SJCRH30 (cell line): ENCODE measurements at regions not wholly inside any gene's neighbourhood (a gene's known extent, or its start where the extent isn't known, plus 50 kb on each side); places are given as distances from the start of the nearest gene placed in this dataset.
"Not testable (repeated sequence)": the region's sequence is repeated elsewhere in the genome, so short reads cannot be mapped to it uniquely, and the experiment has no call there.

Experiments
- DNase-seq, 2 experiments: peaks; one replicate each; pipeline ENCODE4 v3.0.0-alpha.2; 2015 to 2020
- H3K27ac ChIP-seq: fragments of 250-450 bp; sonication (Bioruptor Pico); 2 replicates; pipeline ENCODE4 v1.5.1; 2020; ENCODE audit warnings: mild to moderate bottlenecking, moderate library complexity
- H3K27me3 ChIP-seq: fragments of 250-450 bp; sonication (Bioruptor Pico); 2 replicates; pipeline ENCODE4 v1.5.1; 2020; ENCODE audit warnings: mild to moderate bottlenecking, moderate library complexity
- H3K36me3 ChIP-seq: fragments of 250-450 bp; sonication (Bioruptor Pico); 2 replicates; pipeline ENCODE4 v1.5.1; 2020; ENCODE audit warnings: mild to moderate bottlenecking, moderate library complexity
- H3K4me1 ChIP-seq: fragments of 250-450 bp; sonication (Bioruptor Pico); 2 replicates; pipeline ENCODE4 v1.5.1; 2020; ENCODE audit warnings: mild to moderate bottlenecking, moderate library complexity
- H3K4me3 ChIP-seq: fragments of 250-450 bp; sonication (Bioruptor Pico); 2 replicates; pipeline ENCODE4 v1.5.1; 2020; ENCODE audit warnings: mild to moderate bottlenecking, moderate library complexity
- H3K9me3 ChIP-seq: fragments of 250-450 bp; sonication (Bioruptor Pico); replicated peaks from 2 replicates; pipeline ENCODE4 v1.5.1; 2020; ENCODE audit warnings: mild to moderate bottlenecking, moderate library complexity

GRCh38 chr10:78333362-78334143 is 299.9 kb downstream of the RPS24 start:
- no peak for DNase-seq

GRCh38 chr10:78335371-78335690 is 301.7 kb downstream of the RPS24 start:
- no peak overlapping the region for H3K27ac ChIP-seq
- no peaks in the 10 kb centered on the region for H3K27me3 ChIP-seq
- no peaks in the 10 kb centered on the region for H3K36me3 ChIP-seq
- H3K4me3 ChIP-seq = no peak overlapping the region
- H3K4me1 ChIP-seq = no peaks in the 10 kb centered on the region
- no peaks in the 10 kb centered on the region for H3K9me3 ChIP-seq
- no peak for DNase-seq

More at GRCh38 chr10:78333362-78334143, 299.9 kb downstream of the RPS24 start:
- no peaks in the 10 kb centered on the region for H3K27me3 ChIP-seq
- no peaks in the 10 kb centered on the region for H3K36me3 ChIP-seq
- no peak overlapping the region for H3K27ac ChIP-seq
- no peak overlapping the region for H3K4me3 ChIP-seq
- H3K9me3 ChIP-seq = no peaks in the 10 kb centered on the region
- no peaks in the 10 kb centered on the region for H3K4me1 ChIP-seq

- Histone ChIP-seq H3K4me3 (no peak overlapping the region), H3K9me3 (no peaks in the 10 kb centered on the region), H3K27me3 (no peaks in the 10 kb centered on the region), H3K27ac (no peak overlapping the region), H3K4me1 (no peaks in the 10 kb centered on the region), H3K36me3 (no peaks in the 10 kb centered on the region)
- no peak for DNase-seq
Measured at GRCh38 chr10:78335691-78336401, 302.2 kb downstream of the RPS24 start.

GRCh38 chr10:78336402-78336791 is 302.7 kb downstream of the RPS24 start:
- H3K4me3 ChIP-seq = no peak overlapping the region
- H3K27me3 ChIP-seq = no peaks in the 10 kb centered on the region
- DNase-seq = no peak
- no peaks in the 10 kb centered on the region for H3K36me3 ChIP-seq
- no peaks in the 10 kb centered on the region for H3K4me1 ChIP-seq
- no peaks in the 10 kb centered on the region for H3K9me3 ChIP-seq
- H3K27ac ChIP-seq = no peak overlapping the region

GRCh38 chr10:78337016-78337415 is 303.4 kb downstream of the RPS24 start:
- Histone ChIP-seq H3K27me3 (no peaks in the 10 kb centered on the region), H3K4me3 (no peak overlapping the region), H3K9me3 (no peaks in the 10 kb centered on the region), H3K27ac (no peak overlapping the region), H3K4me1 (no peaks in the 10 kb centered on the region), H3K36me3 (no peaks in the 10 kb centered on the region)
- DNase-seq = no peak

- Histone ChIP-seq H3K4me1 (no peaks in the 10 kb centered on the region), H3K36me3 (no peaks in the 10 kb centered on the region), H3K4me3 (no peak overlapping the region), H3K27ac (no peak overlapping the region), H3K27me3 (no peaks in the 10 kb centered on the region), H3K9me3 (no peaks in the 10 kb centered on the region)
- DNase-seq = no peak
Measured at GRCh38 chr10:78337646-78338391, 304.2 kb downstream of the RPS24 start.

- H3K27ac ChIP-seq = no peak overlapping the region
- no peaks in the 10 kb centered on the region for H3K9me3 ChIP-seq
- H3K4me3 ChIP-seq = no peak overlapping the region
- no peaks in the 10 kb centered on the region for H3K4me1 ChIP-seq
- H3K27me3 ChIP-seq = no peaks in the 10 kb centered on the region
- H3K36me3 ChIP-seq = no peaks in the 10 kb centered on the region
- DNase-seq = no peak
Measured at GRCh38 chr10:78338717-78339116, 305.1 kb downstream of the RPS24 start.

GRCh38 chr10:78339251-78339650 is 305.6 kb downstream of the RPS24 start:
- H3K27me3 ChIP-seq = no peaks in the 10 kb centered on the region
- DNase-seq = no peak

GRCh38 chr10:78341953-78342614 is 308.4 kb downstream of the RPS24 start:
- Histone ChIP-seq H3K9me3 (no peaks in the 10 kb centered on the region), H3K36me3 (no peaks in the 10 kb centered on the region), H3K27me3 (no peaks in the 10 kb centered on the region), H3K4me1 (no peaks in the 10 kb centered on the region), H3K27ac (no peak overlapping the region), H3K4me3 (no peak overlapping the region)
- no peak for DNase-seq

More at GRCh38 chr10:78339251-78339650, 305.6 kb downstream of the RPS24 start:
- Histone ChIP-seq H3K9me3 (no peaks in the 10 kb centered on the region), H3K36me3 (no peaks in the 10 kb centered on the region), H3K27ac (no peak overlapping the region), H3K4me1 (no peaks in the 10 kb centered on the region), H3K4me3 (no peak overlapping the region)

- no peak for DNase-seq
- Histone ChIP-seq H3K9me3 (no peaks in the 10 kb centered on the region), H3K4me3 (no peak overlapping the region), H3K27me3 (no peaks in the 10 kb centered on the region), H3K36me3 (no peaks in the 10 kb centered on the region), H3K27ac (no peak overlapping the region), H3K4me1 (no peaks in the 10 kb centered on the region)
Measured at GRCh38 chr10:78342827-78343653, 309.4 kb downstream of the RPS24 start.

GRCh38 chr10:78344257-78344656 is 310.6 kb downstream of the RPS24 start:
- H3K4me3 ChIP-seq, H3K36me3 ChIP-seq, DNase-seq, H3K9me3 ChIP-seq, H3K4me1 ChIP-seq, H3K27ac ChIP-seq, H3K27me3 ChIP-seq: not testable (repeated sequence)

- not testable (repeated sequence) for H3K4me3 ChIP-seq, H3K27ac ChIP-seq, H3K4me1 ChIP-seq, DNase-seq, H3K9me3 ChIP-seq, H3K36me3 ChIP-seq, H3K27me3 ChIP-seq
Measured at GRCh38 chr10:78345515-78345914, 311.9 kb downstream of the RPS24 start.

- no peak for DNase-seq
- Histone ChIP-seq H3K27ac (no peak overlapping the region), H3K4me1 (no peaks in the 10 kb centered on the region), H3K4me3 (no peak overlapping the region), H3K27me3 (no peaks in the 10 kb centered on the region), H3K9me3 (no peaks in the 10 kb centered on the region), H3K36me3 (no peaks in the 10 kb centered on the region)
Measured at GRCh38 chr10:78346721-78347120, 313.1 kb downstream of the RPS24 start.

GRCh38 chr10:78348411-78349164 is 314.9 kb downstream of the RPS24 start:
- no peak for DNase-seq

More at GRCh38 chr10:78348411-78349164, 314.9 kb downstream of the RPS24 start:
- Histone ChIP-seq H3K27ac (no peak overlapping the region), H3K4me1 (no peaks in the 10 kb centered on the region), H3K9me3 (no peaks in the 10 kb centered on the region), H3K4me3 (no peak overlapping the region), H3K27me3 (no peaks in the 10 kb centered on the region), H3K36me3 (no peaks in the 10 kb centered on the region)
